Neural cell (in vitro differentiated cells): ENCODE measurements at regions not wholly inside any gene's neighbourhood (a gene's known extent, or its start where the extent isn't known, plus 50 kb on each side); places are given as distances from the start of the nearest gene placed in this dataset.

Source experiments
- H2AFZ ChIP-seq: fragments of 200-600, 300-800 bp; sonication (generic), shearing (Covaris generic); 2 replicates; pipeline ENCODE4 v1.6.0; 2014; ENCODE audit warnings: low read depth, mild to moderate bottlenecking, antibody characterized with exemption, low read length, moderate library complexity
- H3F3A ChIP-seq: fragments of 200-600 bp; shearing (Covaris generic); 2 replicates; pipeline ENCODE4 v1.6.1; 2016; ENCODE audit warnings: mild to moderate bottlenecking, moderate library complexity, mixed read lengths, antibody characterized with exemption, low read length; ENCODE audit not compliant: insufficient read depth, poor library complexity, severe bottlenecking
- H3K27ac ChIP-seq: fragments of 200-600, 300-800 bp; sonication (generic), shearing (Covaris generic); 2 replicates; pipeline ENCODE4 v1.5.1; 2014; ENCODE audit warnings: mild to moderate bottlenecking, low read length, moderate library complexity
- H3K27me3 ChIP-seq: fragments of 300-800, 200-600 bp; sonication (generic), shearing (Covaris generic); 2 replicates; pipeline ENCODE4 v1.6.0; 2014; ENCODE audit warnings: mild to moderate bottlenecking, low read depth, low read length, moderate library complexity; ENCODE audit not compliant: insufficient read depth
- H3K36me3 ChIP-seq: fragments of 300-800, 200-600 bp; sonication (generic), shearing (Covaris generic); 2 replicates; pipeline ENCODE4 v1.5.1; 2014; ENCODE audit warnings: mild to moderate bottlenecking, antibody characterized with exemption, low read length, moderate library complexity; ENCODE audit not compliant: insufficient read depth
- H3K4me2 ChIP-seq: fragments of 300-800, 200-600 bp; sonication (generic), shearing (Covaris generic); 2 replicates; pipeline ENCODE4 v1.6.0; 2014; ENCODE audit warnings: mild to moderate bottlenecking, low read length
- H3K4me3 ChIP-seq: fragments of 300-800, 200-600 bp; sonication (generic), shearing (Covaris generic); 2 replicates; pipeline ENCODE4 v1.5.1; 2014; ENCODE audit warnings: mild to moderate bottlenecking, low read length, moderate library complexity
- H3K79me2 ChIP-seq: fragments of 200-600 bp; shearing (Covaris generic); replicated peaks from 2 replicates; pipeline ENCODE4 v1.6.0; 2014; ENCODE audit warnings: mild to moderate bottlenecking, low read length, moderate library complexity; ENCODE audit not compliant: insufficient read depth
- H3K9ac ChIP-seq: fragments of 300-800, 200-600 bp; sonication (generic), shearing (Covaris generic); 2 replicates; pipeline ENCODE4 v1.6.1; 2016; ENCODE audit warnings: mild to moderate bottlenecking, low read length, mixed read lengths
- H3K9me2 ChIP-seq: fragments of 200-600 bp; shearing (Covaris generic); 2 replicates; pipeline ENCODE4 v1.6.1; 2016; ENCODE audit warnings: mild to moderate bottlenecking, low read length, mixed read lengths; ENCODE audit not compliant: insufficient read depth
- H3K9me3 ChIP-seq: fragments of 200-600, 300-800 bp; sonication (generic), shearing (Covaris generic); 2 replicates; pipeline ENCODE4 v1.6.1; 2016; ENCODE audit warnings: mild to moderate bottlenecking, mixed run types, low read length, moderate library complexity, mixed read lengths
- H4K20me1 ChIP-seq: fragments of 200-600 bp; shearing (Covaris generic); 2 replicates; pipeline ENCODE4 v1.6.1; 2016; ENCODE audit warnings: mild to moderate bottlenecking, mixed run types; ENCODE audit not compliant: insufficient read depth
- EP300 ChIP-seq: fragments of 450-650 bp; conservative IDR thresholded peaks from 2 replicates; pipeline ENCODE4 v1.6.1; 2014; ENCODE audit warnings: antibody characterized with exemption, mild to moderate bottlenecking, moderate library complexity; ENCODE audit not compliant: poor library complexity, severe bottlenecking
- EZH2 ChIP-seq: fragments of 200-600, 300-800 bp; shearing (Covaris generic), sonication (generic); IDR thresholded peaks from 2 replicates; pipeline ENCODE4 v1.6.1; 2014; ENCODE audit warnings: antibody characterized with exemption, low read length, borderline replicate concordance, mild to moderate bottlenecking; ENCODE audit not compliant: insufficient read depth, poor library complexity, severe bottlenecking
- MXI1 ChIP-seq: fragments of 450-650 bp; conservative IDR thresholded peaks from 2 replicates; pipeline ENCODE4 v1.6.1; 2014; ENCODE audit warnings: antibody characterized with exemption, mild to moderate bottlenecking; ENCODE audit not compliant: poor library complexity, severe bottlenecking
- POLR2AphosphoS5 ChIP-seq: IDR thresholded peaks from 2 replicates; pipeline ENCODE4 v1.6.1; 2012
- RAD21 ChIP-seq: fragments of 450-650 bp; conservative IDR thresholded peaks from 2 replicates; pipeline ENCODE4 v1.6.1; 2014; ENCODE audit warnings: antibody characterized with exemption, mild to moderate bottlenecking, moderate library complexity
- SMC3 ChIP-seq: fragments of 450-650 bp; conservative IDR thresholded peaks from 2 replicates; pipeline ENCODE4 v1.6.1; 2014; ENCODE audit warnings: antibody characterized with exemption, mild to moderate bottlenecking, moderate library complexity; ENCODE audit not compliant: poor library complexity
- TAF1 ChIP-seq: IDR thresholded peaks from 2 replicates; pipeline ENCODE4 v1.6.1; 2012; ENCODE audit warnings: low read depth
- TF ChIP-seq, protein P1 (sequence below): IDR thresholded peaks from 2 replicates; pipeline ENCODE4 v1.6.1; 2012; ENCODE audit warnings: borderline replicate concordance
- TF ChIP-seq, protein P2 (sequence below): fragments of 450-650 bp; IDR thresholded peaks from 2 replicates; pipeline ENCODE4 v1.5.1; 2014; ENCODE audit warnings: antibody characterized with exemption, mild to moderate bottlenecking, moderate library complexity; ENCODE audit not compliant: poor library complexity, severe bottlenecking

DNA sequence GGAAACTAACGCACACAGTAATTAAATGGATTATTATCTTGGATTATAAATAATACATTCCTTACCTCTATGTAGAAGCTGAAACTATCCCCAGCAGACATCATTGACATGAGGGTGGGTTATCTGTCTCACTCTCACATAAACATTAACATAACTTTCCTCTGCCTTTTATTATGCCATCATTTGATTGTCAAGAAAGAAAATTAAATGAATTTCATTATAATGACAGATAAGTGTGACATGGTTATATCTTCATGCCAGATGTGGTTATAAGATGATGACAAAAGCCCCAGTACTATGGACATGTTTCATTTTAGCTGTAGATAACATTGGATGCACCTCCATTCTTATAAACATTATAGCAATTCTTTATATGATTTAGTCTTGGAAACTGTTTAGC lies 476.5 kb downstream of the KCNT2 start:
- Histone ChIP-seq H2AFZ (no peak overlapping the region), H3K36me3 (no peaks in the 10 kb centered on the region), H3K27me3 (no peaks in the 10 kb centered on the region), H3K4me2 (no peak overlapping the region), H3K9ac (no peak overlapping the region), H4K20me1 (no peaks in the 10 kb centered on the region), H3K4me3 (no peak overlapping the region), H3K79me2 (no peaks in the 10 kb centered on the region), H3F3A (no peaks in the 10 kb centered on the region), H3K9me2 (no peaks in the 10 kb centered on the region), H3K27ac (no peak overlapping the region), H3K9me3 (no peaks in the 10 kb centered on the region)
- TF ChIP-seq POLR2AphosphoS5 (peak; percentile 41), EZH2 (no peak), TAF1 (no peak), MXI1 (no peak), SMC3 (no peak), RAD21 (no peak), EP300 (peak; percentile 61)
- TF ChIP-seq, protein P1, sequence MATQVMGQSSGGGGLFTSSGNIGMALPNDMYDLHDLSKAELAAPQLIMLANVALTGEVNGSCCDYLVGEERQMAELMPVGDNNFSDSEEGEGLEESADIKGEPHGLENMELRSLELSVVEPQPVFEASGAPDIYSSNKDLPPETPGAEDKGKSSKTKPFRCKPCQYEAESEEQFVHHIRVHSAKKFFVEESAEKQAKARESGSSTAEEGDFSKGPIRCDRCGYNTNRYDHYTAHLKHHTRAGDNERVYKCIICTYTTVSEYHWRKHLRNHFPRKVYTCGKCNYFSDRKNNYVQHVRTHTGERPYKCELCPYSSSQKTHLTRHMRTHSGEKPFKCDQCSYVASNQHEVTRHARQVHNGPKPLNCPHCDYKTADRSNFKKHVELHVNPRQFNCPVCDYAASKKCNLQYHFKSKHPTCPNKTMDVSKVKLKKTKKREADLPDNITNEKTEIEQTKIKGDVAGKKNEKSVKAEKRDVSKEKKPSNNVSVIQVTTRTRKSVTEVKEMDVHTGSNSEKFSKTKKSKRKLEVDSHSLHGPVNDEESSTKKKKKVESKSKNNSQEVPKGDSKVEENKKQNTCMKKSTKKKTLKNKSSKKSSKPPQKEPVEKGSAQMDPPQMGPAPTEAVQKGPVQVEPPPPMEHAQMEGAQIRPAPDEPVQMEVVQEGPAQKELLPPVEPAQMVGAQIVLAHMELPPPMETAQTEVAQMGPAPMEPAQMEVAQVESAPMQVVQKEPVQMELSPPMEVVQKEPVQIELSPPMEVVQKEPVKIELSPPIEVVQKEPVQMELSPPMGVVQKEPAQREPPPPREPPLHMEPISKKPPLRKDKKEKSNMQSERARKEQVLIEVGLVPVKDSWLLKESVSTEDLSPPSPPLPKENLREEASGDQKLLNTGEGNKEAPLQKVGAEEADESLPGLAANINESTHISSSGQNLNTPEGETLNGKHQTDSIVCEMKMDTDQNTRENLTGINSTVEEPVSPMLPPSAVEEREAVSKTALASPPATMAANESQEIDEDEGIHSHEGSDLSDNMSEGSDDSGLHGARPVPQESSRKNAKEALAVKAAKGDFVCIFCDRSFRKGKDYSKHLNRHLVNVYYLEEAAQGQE = no peak
- TF ChIP-seq, protein P2, sequence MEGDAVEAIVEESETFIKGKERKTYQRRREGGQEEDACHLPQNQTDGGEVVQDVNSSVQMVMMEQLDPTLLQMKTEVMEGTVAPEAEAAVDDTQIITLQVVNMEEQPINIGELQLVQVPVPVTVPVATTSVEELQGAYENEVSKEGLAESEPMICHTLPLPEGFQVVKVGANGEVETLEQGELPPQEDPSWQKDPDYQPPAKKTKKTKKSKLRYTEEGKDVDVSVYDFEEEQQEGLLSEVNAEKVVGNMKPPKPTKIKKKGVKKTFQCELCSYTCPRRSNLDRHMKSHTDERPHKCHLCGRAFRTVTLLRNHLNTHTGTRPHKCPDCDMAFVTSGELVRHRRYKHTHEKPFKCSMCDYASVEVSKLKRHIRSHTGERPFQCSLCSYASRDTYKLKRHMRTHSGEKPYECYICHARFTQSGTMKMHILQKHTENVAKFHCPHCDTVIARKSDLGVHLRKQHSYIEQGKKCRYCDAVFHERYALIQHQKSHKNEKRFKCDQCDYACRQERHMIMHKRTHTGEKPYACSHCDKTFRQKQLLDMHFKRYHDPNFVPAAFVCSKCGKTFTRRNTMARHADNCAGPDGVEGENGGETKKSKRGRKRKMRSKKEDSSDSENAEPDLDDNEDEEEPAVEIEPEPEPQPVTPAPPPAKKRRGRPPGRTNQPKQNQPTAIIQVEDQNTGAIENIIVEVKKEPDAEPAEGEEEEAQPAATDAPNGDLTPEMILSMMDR = no peak

DNA sequence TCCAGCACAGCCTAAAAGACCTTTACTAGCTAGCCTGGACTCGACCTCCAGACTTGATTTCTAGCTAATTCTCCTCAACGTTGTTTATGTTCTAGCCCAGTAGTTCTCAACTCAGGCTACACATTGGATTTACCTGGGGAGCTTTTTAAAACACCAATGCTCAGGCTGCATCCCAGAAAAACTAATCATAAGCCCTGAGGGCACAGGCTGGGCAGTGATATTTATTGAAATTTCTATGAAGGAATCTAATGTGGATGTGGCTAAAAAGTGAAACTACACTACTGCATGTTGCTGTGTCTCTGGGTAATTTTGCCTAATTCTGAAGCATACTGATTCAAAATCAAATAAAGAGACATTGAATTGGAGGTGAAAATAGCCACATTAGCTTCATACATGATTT lies 479.4 kb downstream of the KCNT2 start:
- H3K9ac ChIP-seq = no peak overlapping the region
- H3K36me3 ChIP-seq = no peaks in the 10 kb centered on the region
- H3K4me2 ChIP-seq = no peak overlapping the region
- no peaks in the 10 kb centered on the region for H3K27me3 ChIP-seq
- TF ChIP-seq, protein P1 = no peak
- TF ChIP-seq SMC3 (no peak), EZH2 (no peak), POLR2AphosphoS5 (no peak), EP300 (no peak), TAF1 (no peak), MXI1 (no peak), RAD21 (no peak)
- TF ChIP-seq, protein P2 = no peak
- no peaks in the 10 kb centered on the region for H3F3A ChIP-seq
- H3K79me2 ChIP-seq = no peaks in the 10 kb centered on the region
- no peaks in the 10 kb centered on the region for H3K9me2 ChIP-seq
- no peak overlapping the region for H3K4me3 ChIP-seq
- H4K20me1 ChIP-seq = no peaks in the 10 kb centered on the region
- no peak overlapping the region for H2AFZ ChIP-seq
- H3K9me3 ChIP-seq = no peaks in the 10 kb centered on the region
- no peak overlapping the region for H3K27ac ChIP-seq
